NCI-H226 (cell line): ENCODE measurements at regions not wholly inside any gene's neighbourhood (a gene's known extent, or its start where the extent isn't known, plus 50 kb on each side); places are given as distances from the start of the nearest gene placed in this dataset.

Experiments used
- DNase-seq: peaks from one replicate; pipeline ENCODE4 v3.0.0-alpha.2; 2015

DNA sequence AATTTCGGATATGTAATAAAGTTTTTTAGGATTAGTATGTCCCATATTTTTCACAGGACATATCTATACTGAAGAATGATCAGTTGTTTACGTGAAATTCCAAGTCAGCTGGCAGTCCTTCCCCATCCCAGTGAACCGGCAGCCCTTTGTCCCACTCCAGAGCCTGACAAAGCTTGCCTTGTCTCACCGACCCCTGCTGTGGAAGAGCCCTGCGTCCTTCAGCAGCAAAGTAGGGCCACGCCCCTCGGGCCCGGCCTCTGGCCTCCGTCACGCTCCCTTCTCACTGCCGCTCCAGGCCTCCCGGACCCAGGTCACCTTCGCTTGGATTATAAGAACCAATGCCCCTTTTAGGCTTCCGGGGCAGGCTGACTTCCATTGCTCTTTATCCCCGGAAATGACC lies 89.8 kb upstream of the TGIF1 start:
- DNase-seq, result no peak

- DNase-seq, result peak; percentile 65
Measured at GRCh38 chr18:3367491-3368091, 82.4 kb upstream of the TGIF1 start.

- DNase-seq, result peak; percentile 94
Measured at GRCh38 chr18:3368193-3368592, 81.8 kb upstream of the TGIF1 start.

DNA sequence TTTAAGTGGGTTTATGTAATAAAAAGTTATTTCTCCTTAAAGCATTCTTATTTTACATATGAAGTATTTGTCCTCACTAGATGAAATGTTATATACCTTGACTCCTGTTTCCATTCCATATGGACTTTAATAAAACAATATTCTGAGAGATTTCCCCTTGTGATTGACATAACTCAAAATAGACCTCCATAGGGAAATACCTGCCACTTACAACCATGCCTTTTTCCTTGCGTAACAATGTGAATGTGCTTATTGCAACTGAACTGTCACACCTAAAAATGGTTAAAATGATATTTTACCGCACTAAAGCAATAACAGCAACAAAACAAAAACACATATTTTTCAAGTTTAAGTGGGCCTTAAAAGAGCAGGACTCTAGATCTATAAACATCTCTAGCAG lies 70.3 kb upstream of the TGIF1 start:
- no peak for DNase-seq

DNA sequence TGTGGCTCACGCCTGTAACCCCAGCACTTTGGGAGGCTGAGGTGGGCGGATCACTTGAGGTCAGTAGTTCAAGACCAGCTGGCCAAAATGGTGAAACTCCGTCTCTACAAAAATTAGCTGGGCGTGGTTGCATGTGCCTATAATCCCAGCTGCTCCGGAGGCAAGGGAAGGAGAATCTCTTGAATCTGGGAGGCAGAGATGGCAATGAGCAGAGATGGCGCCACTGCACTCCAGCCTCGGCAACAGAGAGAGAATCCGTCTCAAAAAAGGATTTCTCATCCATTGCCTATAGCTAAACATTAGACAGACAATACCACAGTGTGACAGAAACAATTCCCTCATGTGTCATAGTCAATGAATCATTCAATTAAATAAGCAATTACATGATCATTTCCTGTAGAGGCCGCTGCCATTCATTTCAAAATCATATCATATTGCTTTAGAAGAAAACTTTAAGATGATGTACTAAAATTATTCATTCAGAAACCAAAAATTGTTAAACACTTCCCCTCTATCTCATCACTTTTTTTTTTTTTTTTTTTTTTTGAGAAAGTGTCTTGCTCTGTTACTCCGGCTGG lies 69.5 kb upstream of the TGIF1 start:
- no peak for DNase-seq

DNA sequence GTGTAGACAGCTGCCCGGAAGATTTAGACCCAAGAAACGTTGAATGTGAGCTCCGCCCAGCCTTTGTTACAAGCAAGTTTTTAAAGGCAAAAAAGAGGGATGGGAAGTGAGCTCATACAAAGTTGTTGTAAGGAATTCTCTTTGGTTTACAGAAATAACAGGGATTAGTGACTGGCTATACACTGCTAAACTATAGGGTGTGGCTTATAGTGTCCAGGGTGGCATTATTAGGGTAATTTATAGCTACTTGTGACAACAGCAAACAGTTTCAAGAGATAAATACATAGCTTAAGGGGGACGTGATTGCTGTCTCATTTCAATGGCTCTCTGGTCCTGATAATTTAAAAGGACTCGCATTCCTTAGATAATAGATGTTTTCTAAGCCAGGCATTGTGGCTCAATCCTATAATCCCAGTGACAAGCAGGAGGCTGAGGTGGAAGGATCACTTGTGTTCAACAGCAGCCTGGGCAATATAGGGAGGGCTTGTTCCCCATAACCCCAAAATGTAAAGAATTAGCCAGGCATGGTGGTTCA lies 66.5 kb upstream of the TGIF1 start:
- DNase-seq, result no peak

- DNase-seq, result no peak
Measured at GRCh38 chr18:3384664-3385563, 65.1 kb upstream of the TGIF1 start.

GRCh38 chr18:3388323-3388722 lies 61.6 kb upstream of the TGIF1 start:
- DNase-seq, result no peak

DNA sequence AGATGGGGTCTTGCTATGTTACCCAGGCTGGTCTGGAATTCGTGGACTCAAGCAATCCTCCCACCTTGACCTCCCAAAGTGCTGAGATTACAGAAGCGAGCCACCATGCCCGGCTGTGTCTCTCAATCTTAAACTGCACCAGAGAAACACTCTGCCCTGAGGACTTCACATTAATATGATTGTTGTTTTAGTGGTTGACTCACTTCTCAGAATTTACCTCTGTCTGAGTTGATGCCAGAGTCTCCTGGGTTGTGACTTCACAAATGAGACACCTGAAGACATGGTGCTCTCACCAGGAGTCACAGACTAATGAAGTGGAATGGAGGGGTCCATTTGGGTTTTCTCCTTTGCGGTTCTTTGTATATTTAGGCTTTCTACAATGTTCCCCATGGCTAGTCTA lies 61.0 kb upstream of the TGIF1 start:
- peak; percentile 15 for DNase-seq

- DNase-seq, result no peak
Measured at GRCh38 chr18:3389977-3390376, 60.0 kb upstream of the TGIF1 start.

- no peak for DNase-seq
Measured at GRCh38 chr18:3391704-3392466, 58.1 kb upstream of the TGIF1 start.

- no peak for DNase-seq
Measured at GRCh38 chr18:3392467-3392855, 57.5 kb upstream of the TGIF1 start.

DNA sequence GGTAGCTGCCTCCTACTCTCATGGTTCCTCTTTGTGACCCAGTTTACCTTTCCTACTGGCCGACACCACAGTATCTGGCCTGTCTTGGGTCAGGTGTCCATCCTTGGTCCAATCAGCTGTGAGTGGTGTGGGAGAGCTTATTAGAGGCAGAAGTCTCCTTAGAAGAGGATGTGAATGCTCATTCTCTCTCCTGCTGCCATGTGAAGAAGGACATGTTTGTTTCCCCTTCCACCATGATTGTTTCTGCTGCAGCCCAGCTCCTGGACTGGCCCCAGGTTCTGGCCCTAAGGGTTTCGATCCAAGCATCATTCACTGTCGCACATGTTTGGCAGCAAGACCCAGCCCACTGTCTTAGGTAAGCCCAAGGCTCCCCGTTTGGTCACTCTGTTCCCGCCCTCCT lies 55.3 kb upstream of the TGIF1 start:
- no peak for DNase-seq

DNA sequence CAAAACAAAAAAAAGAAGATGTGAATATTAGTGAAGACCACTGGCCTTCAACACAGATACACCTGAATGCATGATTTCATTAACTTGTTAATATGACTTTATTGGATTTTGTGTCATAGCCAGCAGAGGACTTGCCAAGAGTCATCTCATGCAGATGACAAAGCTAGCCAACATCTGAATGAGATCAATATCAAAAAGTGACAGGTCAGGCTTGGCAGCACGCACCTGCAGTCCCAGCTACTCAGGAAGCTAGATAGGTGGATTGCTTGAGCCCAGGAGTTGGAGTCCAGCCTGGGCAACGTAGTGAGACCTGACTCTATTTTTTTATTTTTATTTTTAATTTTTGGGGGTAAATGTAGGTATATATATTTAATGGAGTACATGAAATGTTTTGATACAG lies 54.5 kb upstream of the TGIF1 start:
- no peak for DNase-seq

GRCh38 chr18:3397031-3397750 lies 52.8 kb upstream of the TGIF1 start:
- DNase-seq, result no peak

- no peak for DNase-seq
Measured at GRCh38 chr18:3397786-3398185, 52.2 kb upstream of the TGIF1 start.
